Retinal pigment epithelial cell (primary cell): ENCODE measurements at regions not wholly inside any gene's neighbourhood (a gene's known extent, or its start where the extent isn't known, plus 50 kb on each side); places are given as distances from the start of the nearest gene placed in this dataset.

ENCODE experiments used
- DNase-seq: peaks from one replicate; pipeline ENCODE4 v3.0.0-alpha.2; 2010; ENCODE audit warnings: low read depth
- H3K4me3 ChIP-seq: 2 replicates; pipeline ENCODE4 v1.5.1; 2011; ENCODE audit warnings: mild to moderate bottlenecking, low read length, control low read depth, moderate library complexity
- TF ChIP-seq, protein P1 (sequence below): conservative IDR thresholded peaks from 2 replicates; pipeline ENCODE4 v1.5.1; 2011; ENCODE audit warnings: low read depth, low read length, control low read depth, inconsistent platforms

DNA sequence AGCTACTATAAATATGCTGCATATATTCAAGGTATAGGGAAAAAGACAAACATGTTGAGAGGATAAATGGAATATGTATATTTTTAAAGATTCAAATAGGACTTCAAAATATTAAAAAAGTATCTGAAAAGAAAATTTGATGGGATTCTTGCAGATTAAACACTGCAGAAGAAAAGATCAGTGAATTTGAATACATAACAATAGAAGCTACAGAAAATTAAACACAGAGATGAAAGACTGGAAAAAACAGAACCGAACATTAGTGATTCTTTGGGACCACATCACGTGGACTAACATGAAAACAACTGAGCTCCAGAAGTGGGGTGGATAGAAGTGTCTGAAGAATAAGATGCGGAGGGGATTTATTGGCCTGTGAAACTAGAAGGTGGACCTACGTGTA lies 217.2 kb downstream of the RFC3 start:
- TF ChIP-seq, protein P1, sequence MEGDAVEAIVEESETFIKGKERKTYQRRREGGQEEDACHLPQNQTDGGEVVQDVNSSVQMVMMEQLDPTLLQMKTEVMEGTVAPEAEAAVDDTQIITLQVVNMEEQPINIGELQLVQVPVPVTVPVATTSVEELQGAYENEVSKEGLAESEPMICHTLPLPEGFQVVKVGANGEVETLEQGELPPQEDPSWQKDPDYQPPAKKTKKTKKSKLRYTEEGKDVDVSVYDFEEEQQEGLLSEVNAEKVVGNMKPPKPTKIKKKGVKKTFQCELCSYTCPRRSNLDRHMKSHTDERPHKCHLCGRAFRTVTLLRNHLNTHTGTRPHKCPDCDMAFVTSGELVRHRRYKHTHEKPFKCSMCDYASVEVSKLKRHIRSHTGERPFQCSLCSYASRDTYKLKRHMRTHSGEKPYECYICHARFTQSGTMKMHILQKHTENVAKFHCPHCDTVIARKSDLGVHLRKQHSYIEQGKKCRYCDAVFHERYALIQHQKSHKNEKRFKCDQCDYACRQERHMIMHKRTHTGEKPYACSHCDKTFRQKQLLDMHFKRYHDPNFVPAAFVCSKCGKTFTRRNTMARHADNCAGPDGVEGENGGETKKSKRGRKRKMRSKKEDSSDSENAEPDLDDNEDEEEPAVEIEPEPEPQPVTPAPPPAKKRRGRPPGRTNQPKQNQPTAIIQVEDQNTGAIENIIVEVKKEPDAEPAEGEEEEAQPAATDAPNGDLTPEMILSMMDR = no peak

DNA sequence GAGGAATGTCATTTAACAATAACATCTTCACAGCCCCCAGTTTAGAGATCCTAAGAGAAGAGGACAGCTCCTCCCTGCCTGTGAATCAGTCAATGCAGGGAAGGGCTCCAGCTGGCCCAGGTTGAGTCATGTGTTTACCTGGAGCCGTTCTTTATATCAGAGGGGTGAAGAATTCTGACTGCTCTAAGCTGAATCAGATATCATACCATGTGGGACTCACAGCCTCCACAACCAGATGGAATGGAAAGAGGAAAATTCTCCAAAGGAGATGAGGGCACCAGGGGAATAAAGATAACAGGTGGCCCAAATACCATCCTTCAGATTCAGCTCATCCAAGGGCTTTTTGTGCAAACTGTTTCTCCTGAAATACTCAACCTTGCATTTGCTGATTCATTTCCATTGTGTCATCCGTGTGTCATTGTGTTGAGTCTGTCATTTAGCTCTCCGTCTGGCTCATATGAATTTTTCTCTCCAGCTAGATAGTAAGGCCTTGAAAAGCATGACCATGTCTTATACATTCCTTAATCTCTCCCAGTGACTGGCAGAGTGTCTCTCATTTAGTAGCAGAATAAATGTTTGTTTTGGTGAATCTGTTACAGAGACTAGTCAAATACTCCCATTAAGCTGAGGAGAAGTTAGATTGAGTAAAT lies 217.9 kb downstream of the RFC3 start:
- no peak for DNase-seq
- TF ChIP-seq, protein P1 = no peak
- no peak overlapping the region for H3K4me3 ChIP-seq

More for the DNA sequence above, 217.2 kb downstream of the RFC3 start:
- no peak for DNase-seq
- no peak overlapping the region for H3K4me3 ChIP-seq

DNA sequence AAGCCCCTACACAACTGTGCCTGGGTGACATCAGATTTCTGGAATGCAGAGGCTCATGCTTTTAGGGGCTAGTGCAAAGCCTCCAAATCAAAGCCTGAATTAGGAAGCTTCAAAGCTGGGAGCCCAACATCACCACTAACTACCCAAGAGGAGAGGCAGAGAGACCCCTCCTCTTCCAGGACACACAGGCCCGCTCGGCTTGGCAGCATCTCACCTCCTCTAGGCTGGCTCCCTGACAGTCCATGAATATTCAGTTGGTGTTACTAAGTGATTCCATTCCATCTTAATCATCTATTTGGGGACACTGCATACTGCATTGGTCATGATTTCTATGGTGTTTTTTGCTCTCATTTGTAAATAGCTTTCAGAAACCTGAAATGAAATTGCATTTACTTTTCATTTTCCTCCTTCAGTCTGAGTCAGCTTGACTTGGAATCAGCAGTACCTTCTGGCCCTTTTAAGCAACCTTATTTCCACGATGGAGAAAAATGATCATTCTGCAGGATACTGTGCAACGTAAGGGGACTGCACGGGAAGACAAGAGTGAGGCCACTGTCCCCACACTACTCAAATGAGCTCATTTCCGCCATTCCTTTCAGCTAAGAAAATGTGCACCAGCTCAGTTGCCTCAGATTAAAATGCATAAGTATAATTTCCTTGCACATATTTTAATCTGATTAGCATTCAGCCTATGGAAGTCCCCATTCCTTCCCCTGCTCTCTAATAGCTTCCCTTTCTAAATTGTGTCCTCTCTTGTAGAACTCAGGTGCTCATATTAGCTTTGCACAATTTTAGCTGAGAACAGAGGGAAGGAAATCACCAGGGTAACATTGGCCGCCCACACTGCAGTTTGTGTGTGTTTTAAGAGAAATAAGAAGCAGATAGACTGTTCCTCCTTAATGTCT lies 219.9 kb downstream of the RFC3 start:
- no peak overlapping the region for H3K4me3 ChIP-seq
- DNase-seq = no peak
- TF ChIP-seq, protein P1 = no peak

DNA sequence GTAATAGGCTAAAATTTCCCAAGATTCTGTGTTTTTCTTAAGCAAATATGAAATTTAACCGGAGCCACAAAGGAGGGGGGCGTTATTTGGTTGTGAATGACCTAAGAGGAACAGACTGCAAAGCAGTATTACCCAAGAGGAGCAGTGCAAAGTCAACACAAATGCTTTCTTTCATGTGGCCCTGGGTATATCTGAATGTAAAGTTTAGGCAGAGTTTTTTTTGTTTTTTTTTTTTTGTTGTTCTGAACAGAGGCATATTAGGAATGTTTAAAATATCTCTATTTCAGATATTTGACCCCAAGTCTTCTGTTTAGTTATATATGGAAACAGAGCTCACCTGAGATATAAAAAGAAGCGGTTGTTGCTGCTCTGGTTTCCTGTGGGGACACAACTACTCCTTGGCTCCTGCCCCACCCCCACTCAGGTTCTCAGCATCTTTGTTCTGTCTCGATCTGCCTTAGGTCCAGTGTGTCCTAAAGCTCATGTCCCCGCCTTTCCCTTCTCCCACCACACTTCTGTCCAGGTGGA lies 220.7 kb downstream of the RFC3 start:
- DNase-seq = no peak
- TF ChIP-seq, protein P1 = no peak
- H3K4me3 ChIP-seq = no peak overlapping the region

DNA sequence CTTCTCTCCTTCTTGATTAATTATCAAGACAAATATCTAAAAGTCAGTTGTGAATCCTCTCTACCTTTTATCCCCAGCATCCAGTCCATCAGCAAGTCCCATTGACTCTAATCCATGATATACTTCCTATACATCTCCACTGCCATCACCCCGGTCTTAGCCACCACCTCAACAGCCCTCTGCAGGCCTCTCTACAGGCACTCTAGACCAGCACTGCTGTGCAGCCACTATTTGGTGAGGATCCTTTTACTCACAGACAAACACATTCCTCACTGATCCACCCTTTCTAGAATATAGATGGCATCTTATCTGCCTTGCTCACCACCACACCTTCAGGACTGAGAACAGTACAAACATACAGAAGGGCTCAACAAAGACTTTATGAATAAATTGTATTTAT lies 221.7 kb downstream of the RFC3 start:
- TF ChIP-seq, protein P1 = no peak

DNA sequence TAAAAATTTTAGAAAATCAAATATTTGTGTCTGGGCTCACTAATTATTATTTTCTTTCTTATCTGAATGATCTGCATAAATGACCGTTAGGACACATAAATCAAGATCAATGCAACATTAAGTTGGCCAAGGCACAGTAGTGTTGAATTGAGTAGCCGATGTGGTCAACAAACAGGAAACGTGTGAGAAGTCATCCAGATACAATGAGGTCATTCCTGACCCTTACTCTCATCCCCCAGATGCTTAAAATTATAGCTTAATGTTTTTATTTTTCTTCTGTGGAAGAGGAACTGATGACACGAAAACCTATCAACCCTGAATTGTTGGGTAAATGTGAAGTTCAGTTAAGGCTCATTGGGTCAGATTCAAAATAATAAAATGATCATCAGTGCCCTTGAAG lies 222.9 kb downstream of the RFC3 start:
- TF ChIP-seq, protein P1 = no peak
- no peak overlapping the region for H3K4me3 ChIP-seq
- no peak for DNase-seq

More for the DNA sequence above, 221.7 kb downstream of the RFC3 start:
- no peak overlapping the region for H3K4me3 ChIP-seq
- DNase-seq = no peak

DNA sequence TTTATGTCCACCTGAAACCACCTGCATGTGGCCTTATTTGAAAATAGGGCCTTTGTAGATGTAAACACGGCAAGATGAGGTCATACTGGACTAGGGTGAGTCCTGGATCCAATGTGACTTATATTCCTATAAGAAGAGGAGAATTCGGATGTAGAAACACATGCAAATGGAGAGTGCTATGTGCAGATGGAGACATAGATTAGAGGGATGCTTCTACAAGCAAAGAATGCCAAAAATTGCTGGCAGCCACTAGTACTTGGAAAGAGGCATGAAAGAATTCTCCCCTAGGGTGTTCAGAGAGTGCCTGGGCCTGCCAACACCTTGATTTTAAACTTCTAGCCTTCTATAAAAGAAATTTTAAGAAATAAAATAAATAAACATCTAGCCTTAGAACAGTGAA lies 226.1 kb downstream of the RFC3 start:
- TF ChIP-seq, protein P1 = no peak
- no peak for DNase-seq
- H3K4me3 ChIP-seq = no peak overlapping the region
